ENCODE measurements at regions not wholly inside any gene's neighbourhood (a gene's known extent, or its start where the extent isn't known, plus 50 kb on each side); places are given as distances from the start of the nearest gene placed in this dataset.

GRCh38 chr2:142347751-142348150 is 216.9 kb upstream of the LRP1B start:
- Mint-ChIP-seq H3K27me3 (ENCODE audit: insufficient read depth, unreplicated experiment) (peaks cover 53% of the 10 kb centered on the region), H3K36me3 (ENCODE audit: insufficient read depth, unreplicated experiment) (no peaks in the 10 kb centered on the region), H3K27ac (ENCODE audit: low read depth, unreplicated experiment) (no peak overlapping the region), H3K9me3 (ENCODE audit: unreplicated experiment) (no peaks in the 10 kb centered on the region), H3K4me3 (ENCODE audit: unreplicated experiment) (no peak overlapping the region), H3K4me1 (ENCODE audit: insufficient read depth, unreplicated experiment) (no peaks in the 10 kb centered on the region)
- intact Hi-C loops (cut with micrococcal nuclease): no loop called here
- no peak for DNase-seq (ENCODE audit: unreplicated experiment)
- no peak for TF ChIP-seq CTCF (IDR thresholded peaks at IDR 0.05; ENCODE audit: unreplicated experiment)
- CTCF ChIA-PET: interaction anchor here (0.6 to 1.3 kb wide), 2 partner anchors 26 to 548 kb away, joined by 3 read pairs; no protein-coding TSS in a partner anchor
- BruUV-seq (replicated peaks): no TSS peak
- POLR2A ChIA-PET: no interaction called here

- no peaks in the 10 kb centered on the region for H3K4me1 Mint-ChIP-seq (ENCODE audit: insufficient read depth, unreplicated experiment)
- H3K27me3 Mint-ChIP-seq (ENCODE audit: insufficient read depth, unreplicated experiment): peaks cover 43% of the 10 kb centered on the region
- TF ChIP-seq CTCF (IDR thresholded peaks at IDR 0.05; ENCODE audit: unreplicated experiment): no peak
- no peak overlapping the region for H3K27ac Mint-ChIP-seq (ENCODE audit: low read depth, unreplicated experiment)
- BruUV-seq (replicated peaks): no TSS peak
- CTCF ChIA-PET: no interaction called here
- H3K36me3 Mint-ChIP-seq (ENCODE audit: insufficient read depth, unreplicated experiment): no peaks in the 10 kb centered on the region
- no peak for DNase-seq (ENCODE audit: unreplicated experiment)
- POLR2A ChIA-PET: interaction anchor here (0.7 kb wide), 1 partner anchor 53 kb away, joined by 4 read pairs; no protein-coding TSS in a partner anchor
- intact Hi-C loops (cut with micrococcal nuclease): no loop called here
- no peak overlapping the region for H3K4me3 Mint-ChIP-seq (ENCODE audit: unreplicated experiment)
- H3K9me3 Mint-ChIP-seq (ENCODE audit: unreplicated experiment): no peaks in the 10 kb centered on the region
Observed at GRCh38 chr2:142339261-142339660, 208.4 kb upstream of the LRP1B start.

DNA sequence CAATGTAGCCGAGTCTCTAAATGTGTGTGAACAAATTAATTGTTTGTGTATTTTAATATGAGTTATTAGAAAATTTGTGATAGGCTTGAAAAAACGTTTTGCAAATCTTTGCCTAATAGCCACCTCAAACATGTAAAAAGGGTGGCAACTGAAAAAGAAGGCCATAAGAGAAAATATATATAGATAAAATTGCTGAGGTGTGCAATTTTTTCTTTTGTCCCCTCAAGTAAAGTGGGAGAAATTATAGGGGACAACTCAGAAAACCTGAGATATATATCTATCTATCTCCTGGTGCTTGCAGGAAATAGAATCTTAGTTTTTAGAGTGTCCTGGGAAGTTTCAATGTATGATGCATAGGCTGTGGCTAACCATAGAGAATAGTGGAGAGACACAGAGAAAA is 201.4 kb upstream of the LRP1B start:
- no peaks in the 10 kb centered on the region for H3K4me1 Mint-ChIP-seq (ENCODE audit: insufficient read depth, unreplicated experiment)
- intact Hi-C loops (cut with micrococcal nuclease): no loop called here
- no peak overlapping the region for H3K4me3 Mint-ChIP-seq (ENCODE audit: unreplicated experiment)
- DNase-seq (ENCODE audit: unreplicated experiment): no peak
- H3K36me3 Mint-ChIP-seq (ENCODE audit: insufficient read depth, unreplicated experiment): no peaks in the 10 kb centered on the region
- no peak for TF ChIP-seq CTCF (IDR thresholded peaks at IDR 0.05; ENCODE audit: unreplicated experiment)
- POLR2A ChIA-PET: no interaction called here
- CTCF ChIA-PET: no interaction called here
- H3K9me3 Mint-ChIP-seq (ENCODE audit: unreplicated experiment): no peaks in the 10 kb centered on the region
- no TSS peak for BruUV-seq (replicated peaks)
- H3K27me3 Mint-ChIP-seq (ENCODE audit: insufficient read depth, unreplicated experiment): no peaks in the 10 kb centered on the region
- H3K27ac Mint-ChIP-seq (ENCODE audit: low read depth, unreplicated experiment): no peak overlapping the region

DNA sequence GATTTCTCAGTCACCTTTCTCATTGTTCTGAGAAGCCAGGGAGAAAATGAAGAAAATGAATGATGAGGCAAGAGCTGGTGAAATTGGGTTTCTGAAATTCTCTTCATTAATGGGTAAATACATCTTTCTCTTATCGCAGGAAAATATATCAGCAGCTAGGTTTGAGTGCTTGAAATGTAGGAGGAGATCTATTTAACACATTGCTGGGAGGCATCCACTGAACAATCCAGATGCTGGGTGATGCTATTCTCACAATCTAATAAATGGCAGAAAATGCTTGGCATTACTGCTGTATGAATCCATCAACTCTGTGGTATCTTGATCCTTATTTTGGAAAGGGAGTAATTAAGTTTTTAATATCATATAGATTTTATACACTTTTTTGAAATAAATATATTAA is 199.6 kb upstream of the LRP1B start:
- no peak overlapping the region for H3K27ac Mint-ChIP-seq (ENCODE audit: low read depth, unreplicated experiment)
- H3K4me3 Mint-ChIP-seq (ENCODE audit: unreplicated experiment): no peak overlapping the region
- intact Hi-C loops (cut with micrococcal nuclease): no loop called here
- H3K4me1 Mint-ChIP-seq (ENCODE audit: insufficient read depth, unreplicated experiment): no peaks in the 10 kb centered on the region
- no peaks in the 10 kb centered on the region for H3K9me3 Mint-ChIP-seq (ENCODE audit: unreplicated experiment)
- no peak for TF ChIP-seq CTCF (IDR thresholded peaks at IDR 0.05; ENCODE audit: unreplicated experiment)
- no peaks in the 10 kb centered on the region for H3K36me3 Mint-ChIP-seq (ENCODE audit: insufficient read depth, unreplicated experiment)
- BruUV-seq (replicated peaks): no TSS peak
- H3K27me3 Mint-ChIP-seq (ENCODE audit: insufficient read depth, unreplicated experiment): no peaks in the 10 kb centered on the region
- ChIA-PET POLR2A (no interaction called here), CTCF (no interaction called here)
- DNase-seq (ENCODE audit: unreplicated experiment): no peak

All from MCF 10A (cell line).